Spinal cord (tissue), 9 donors: ENCODE measurements at regions not wholly inside any gene's neighbourhood (a gene's known extent, or its start where the extent isn't known, plus 50 kb on each side); places are given as distances from the start of the nearest gene placed in this dataset.

Source experiments
- DNase-seq, 6 donors: peaks; one replicate each; pipeline versions ENCODE4 v3.0.0 to v3.0.0-alpha.2; 2013 to 2015; ENCODE audit warnings: low spot score in 6 of 6, low read depth in 4 of 6
- H3K27ac ChIP-seq: one replicate; pipeline ENCODE4 v1.5.1; 2013; ENCODE audit warnings: low read depth, low read length, control low read depth
- H3K27me3 ChIP-seq: one replicate; pipeline ENCODE4 v1.6.1; 2013; ENCODE audit warnings: low read length; ENCODE audit not compliant: control insufficient read depth, insufficient read depth
- H3K36me3 ChIP-seq: one replicate; pipeline ENCODE4 v1.6.1; 2013; ENCODE audit warnings: low read length; ENCODE audit not compliant: control insufficient read depth, insufficient read depth
- H3K4me1 ChIP-seq: one replicate; pipeline ENCODE4 v1.6.1; 2013; ENCODE audit warnings: low read length; ENCODE audit not compliant: control insufficient read depth, insufficient read depth
- H3K4me3 ChIP-seq: one replicate; pipeline ENCODE4 v1.5.1; 2013; ENCODE audit warnings: low read depth, low read length, control low read depth
- H3K9me3 ChIP-seq: one replicate; pipeline ENCODE4 v1.6.1; 2013; ENCODE audit warnings: low read length; ENCODE audit not compliant: control insufficient read depth, insufficient read depth
- WGBS: methylation state at CpG from one replicate; pipeline ENCODE4 v1.1.5; 2013; ENCODE audit warnings: missing lambda C conversion rate; ENCODE audit not compliant: insufficient coverage; 5-methylcytosine and 5-hydroxymethylcytosine counted together
- donor health status: healthy.

- DNase-seq: peak in 1 of 6 donors; percentile 70
- peak overlapping the region; percentile 72 for H3K27ac ChIP-seq
Observed at GRCh38 chr3:171967137-171967783, 72.1 kb upstream of the FNDC3B start.

GRCh38 chr3:171967932-171968678 is 71.3 kb upstream of the FNDC3B start:
- DNase-seq: peak in 1 of 6 donors; percentile 44
- no peaks in the 10 kb centered on the region for H3K36me3 ChIP-seq
- no peak overlapping the region for H3K4me3 ChIP-seq
- H3K4me1 ChIP-seq: no peaks in the 10 kb centered on the region
- H3K27ac ChIP-seq: no peak overlapping the region
- 63% methylated on average over 3 of the region's 9 CpGs for WGBS
- H3K9me3 ChIP-seq: no peaks in the 10 kb centered on the region
- H3K27me3 ChIP-seq: no peaks in the 10 kb centered on the region

More at GRCh38 chr3:171967137-171967783, 72.1 kb upstream of the FNDC3B start:
- Histone ChIP-seq H3K36me3 (no peaks in the 10 kb centered on the region), H3K4me3 (no peak overlapping the region), H3K9me3 (no peaks in the 10 kb centered on the region), H3K4me1 (no peaks in the 10 kb centered on the region), H3K27me3 (no peaks in the 10 kb centered on the region)
- 44% methylated on average over 2 of the region's 6 CpGs for WGBS

GRCh38 chr3:171970301-171970788 is 69.0 kb upstream of the FNDC3B start:
- no peak for DNase-seq
- no peak overlapping the region for H3K27ac ChIP-seq
- no peaks in the 10 kb centered on the region for H3K9me3 ChIP-seq
- no peaks in the 10 kb centered on the region for H3K36me3 ChIP-seq
- H3K27me3 ChIP-seq: no peaks in the 10 kb centered on the region
- H3K4me1 ChIP-seq: no peaks in the 10 kb centered on the region
- no peak overlapping the region for H3K4me3 ChIP-seq
- WGBS: 92% methylated on average over 1 of the region's 1 CpG

- WGBS: no CpG with 5 or more reads among the region's 1 CpG
- Histone ChIP-seq H3K4me1 (no peaks in the 10 kb centered on the region), H3K4me3 (no peak overlapping the region), H3K27ac (no peak overlapping the region), H3K9me3 (no peaks in the 10 kb centered on the region), H3K27me3 (no peaks in the 10 kb centered on the region), H3K36me3 (no peaks in the 10 kb centered on the region)
- DNase-seq: no peak
Observed at GRCh38 chr3:171971919-171972514, 67.4 kb upstream of the FNDC3B start.

- no peak overlapping the region for H3K27ac ChIP-seq
- peak in 1 of 6 donors; percentile 40 for DNase-seq
- no CpG with 5 or more reads among the region's 2 CpGs for WGBS
Observed at GRCh38 chr3:171972871-171973348, 66.5 kb upstream of the FNDC3B start.

GRCh38 chr3:171974986-171975837 is 64.2 kb upstream of the FNDC3B start:
- H3K4me1 ChIP-seq: no peaks in the 10 kb centered on the region
- WGBS: 51% methylated on average over 10 of the region's 10 CpGs
- H3K27me3 ChIP-seq: no peaks in the 10 kb centered on the region
- no peak for DNase-seq
- no peaks in the 10 kb centered on the region for H3K9me3 ChIP-seq
- H3K36me3 ChIP-seq: no peaks in the 10 kb centered on the region
- H3K4me3 ChIP-seq: no peak overlapping the region
- H3K27ac ChIP-seq: no peak overlapping the region

More at GRCh38 chr3:171972871-171973348, 66.5 kb upstream of the FNDC3B start:
- H3K4me1 ChIP-seq: no peaks in the 10 kb centered on the region
- H3K9me3 ChIP-seq: no peaks in the 10 kb centered on the region
- H3K27me3 ChIP-seq: no peaks in the 10 kb centered on the region
- no peak overlapping the region for H3K4me3 ChIP-seq
- H3K36me3 ChIP-seq: no peaks in the 10 kb centered on the region

- Histone ChIP-seq H3K27ac (no peak overlapping the region), H3K4me3 (no peak overlapping the region), H3K9me3 (no peaks in the 10 kb centered on the region), H3K36me3 (no peaks in the 10 kb centered on the region), H3K4me1 (no peaks in the 10 kb centered on the region), H3K27me3 (no peaks in the 10 kb centered on the region)
- WGBS: 100% methylated on average over 1 of the region's 3 CpGs
- no peak for DNase-seq
Observed at GRCh38 chr3:171976526-171976925, 62.9 kb upstream of the FNDC3B start.

- Histone ChIP-seq H3K27me3 (no peaks in the 10 kb centered on the region), H3K9me3 (no peaks in the 10 kb centered on the region), H3K4me3 (no peak overlapping the region), H3K36me3 (no peaks in the 10 kb centered on the region), H3K4me1 (no peaks in the 10 kb centered on the region), H3K27ac (no peak overlapping the region)
- 98% methylated on average over 6 of the region's 7 CpGs for WGBS
- no peak for DNase-seq
Observed at GRCh38 chr3:171977441-171977840, 61.9 kb upstream of the FNDC3B start.

- WGBS: no CpG with 5 or more reads among the region's 2 CpGs
- DNase-seq: no peak
- Histone ChIP-seq H3K27ac (no peak overlapping the region), H3K4me3 (no peak overlapping the region), H3K9me3 (no peaks in the 10 kb centered on the region), H3K27me3 (no peaks in the 10 kb centered on the region), H3K36me3 (no peaks in the 10 kb centered on the region), H3K4me1 (no peaks in the 10 kb centered on the region)
Observed at GRCh38 chr3:171977860-171978259, 61.5 kb upstream of the FNDC3B start.
